HG02642 (cell line): ENCODE measurements at regions not wholly inside any gene's neighbourhood (a gene's known extent, or its start where the extent isn't known, plus 50 kb on each side); places are given as distances from the start of the nearest gene placed in this dataset.
"Not testable (repeated sequence)": the region's sequence is repeated elsewhere in the genome, so short reads cannot be mapped to it uniquely, and the experiment has no call there.

Experiments
- ATAC-seq: cut with Tn5 transposase; IDR thresholded peaks from one replicate; pipeline ENCODE4 v1.9.1; 2021; ENCODE audit warnings: mild to moderate bottlenecking; ENCODE audit not compliant: unreplicated experiment, poor library complexity

DNA sequence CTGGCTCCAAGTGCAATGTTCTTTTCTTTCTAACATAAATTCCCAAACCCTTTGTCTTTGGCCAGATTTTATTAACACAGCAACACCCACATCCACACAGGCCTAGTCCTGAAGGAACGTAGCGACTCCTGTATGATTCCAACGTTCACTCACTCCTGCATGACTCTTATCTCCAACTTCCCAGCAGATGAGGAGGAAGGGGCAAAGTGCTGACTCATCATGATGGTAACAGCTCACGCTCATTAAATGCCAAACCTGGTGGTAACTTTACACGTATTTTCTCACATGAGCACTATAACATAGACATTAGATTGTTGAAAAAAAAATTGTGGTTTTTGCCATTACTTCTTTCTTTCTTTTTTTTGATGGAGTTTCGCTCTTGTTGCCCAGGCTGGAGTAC is 1349.5 kb downstream of the EFNA5 start:
- no peak for ATAC-seq

DNA sequence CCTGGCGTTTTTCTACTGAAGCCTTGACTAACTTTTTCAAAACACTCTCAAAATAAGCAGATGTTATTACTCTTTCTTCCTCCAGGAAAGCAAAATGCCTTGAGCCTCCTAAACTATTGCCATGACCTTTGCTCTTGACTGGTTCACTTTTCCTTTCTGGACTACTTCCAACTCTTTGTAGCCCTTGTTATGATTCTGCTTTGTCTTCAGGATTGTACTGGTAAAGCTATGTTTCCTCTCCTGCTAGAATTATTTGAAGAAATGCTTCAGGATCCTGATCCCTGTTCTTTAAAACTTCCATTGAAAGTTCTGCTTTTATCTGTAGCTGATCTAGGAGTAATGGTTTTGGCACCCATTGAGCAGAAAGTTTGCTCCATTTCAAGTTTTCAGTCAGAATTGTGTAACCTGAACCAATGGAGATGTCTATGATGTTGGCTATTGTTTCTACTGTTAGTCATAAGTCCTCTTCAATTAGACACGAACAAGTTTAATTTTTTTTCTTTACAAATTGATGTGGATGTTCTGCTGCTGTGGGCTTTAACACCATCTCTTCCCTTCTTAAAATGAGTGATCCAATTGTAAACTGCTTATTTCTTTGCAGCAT is 1356.4 kb downstream of the EFNA5 start:
- ATAC-seq = no peak

DNA sequence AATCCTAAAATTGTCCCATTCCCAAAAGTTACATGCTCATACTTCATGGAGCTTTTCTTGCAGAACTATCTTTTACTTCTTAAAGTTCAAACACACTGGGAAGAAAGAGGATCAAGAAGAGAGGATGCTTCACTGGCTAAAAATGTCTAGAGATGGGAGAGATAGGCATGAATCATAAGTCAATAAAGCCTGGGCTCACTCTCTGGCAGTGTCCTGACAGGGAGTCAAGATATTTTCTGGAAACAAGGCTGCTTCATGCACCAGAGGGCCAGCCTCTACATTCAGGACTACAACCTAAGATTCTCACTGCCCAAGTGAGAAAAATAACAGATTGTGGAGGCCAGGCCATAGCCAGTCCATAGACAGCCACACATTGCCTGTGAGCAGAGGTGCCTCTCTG is 1358.4 kb downstream of the EFNA5 start:
- no peak for ATAC-seq

DNA sequence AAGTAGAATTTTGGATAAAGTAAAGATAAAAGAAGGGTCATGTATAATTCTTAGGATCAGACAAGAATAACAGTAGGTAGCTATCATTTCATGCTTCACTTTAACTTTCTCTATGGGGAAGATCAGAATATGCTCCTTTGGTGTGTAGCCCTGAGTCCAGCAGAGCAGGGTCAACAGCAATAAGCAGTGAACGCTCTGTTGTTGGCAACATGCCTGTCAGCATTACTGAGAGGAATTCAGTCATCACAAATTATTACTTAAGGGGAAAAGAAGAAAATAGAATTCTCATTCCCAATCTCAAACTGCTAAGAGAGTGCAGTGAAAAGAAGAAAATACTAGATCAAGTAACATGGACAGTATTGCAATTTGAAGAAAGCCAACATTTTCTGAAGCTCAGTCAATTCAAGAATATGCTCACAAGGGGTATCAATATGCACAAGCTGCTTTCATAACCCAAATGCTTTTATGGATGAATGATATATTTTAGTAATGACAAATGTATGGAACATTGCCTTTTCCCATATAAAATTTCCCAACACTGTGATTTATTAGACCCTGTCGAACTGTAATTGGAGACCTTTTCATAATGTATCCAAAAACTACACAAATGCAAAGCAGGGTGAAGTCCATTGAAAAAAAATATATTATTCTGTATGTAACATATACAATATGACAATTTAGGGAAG is 1359.4 kb downstream of the EFNA5 start:
- no peak for ATAC-seq

DNA sequence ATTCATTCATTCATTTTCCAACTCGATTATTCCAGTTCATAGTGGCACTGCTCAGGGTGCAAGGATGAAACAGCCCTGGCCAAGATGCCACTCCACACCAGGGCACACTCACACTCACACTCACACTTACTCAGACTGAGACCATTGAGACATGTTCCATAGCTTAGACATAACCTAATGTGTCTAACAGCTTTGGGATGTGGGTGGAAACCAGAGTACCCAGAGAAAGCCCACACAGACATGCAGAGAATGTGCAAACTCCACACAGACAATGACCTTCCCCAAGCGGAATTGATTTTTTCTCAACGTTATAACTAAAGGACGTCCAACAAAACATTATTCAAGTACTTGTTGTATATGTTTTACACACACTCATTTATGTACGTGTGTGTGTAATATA is 1363.5 kb downstream of the EFNA5 start:
- ATAC-seq = no peak

DNA sequence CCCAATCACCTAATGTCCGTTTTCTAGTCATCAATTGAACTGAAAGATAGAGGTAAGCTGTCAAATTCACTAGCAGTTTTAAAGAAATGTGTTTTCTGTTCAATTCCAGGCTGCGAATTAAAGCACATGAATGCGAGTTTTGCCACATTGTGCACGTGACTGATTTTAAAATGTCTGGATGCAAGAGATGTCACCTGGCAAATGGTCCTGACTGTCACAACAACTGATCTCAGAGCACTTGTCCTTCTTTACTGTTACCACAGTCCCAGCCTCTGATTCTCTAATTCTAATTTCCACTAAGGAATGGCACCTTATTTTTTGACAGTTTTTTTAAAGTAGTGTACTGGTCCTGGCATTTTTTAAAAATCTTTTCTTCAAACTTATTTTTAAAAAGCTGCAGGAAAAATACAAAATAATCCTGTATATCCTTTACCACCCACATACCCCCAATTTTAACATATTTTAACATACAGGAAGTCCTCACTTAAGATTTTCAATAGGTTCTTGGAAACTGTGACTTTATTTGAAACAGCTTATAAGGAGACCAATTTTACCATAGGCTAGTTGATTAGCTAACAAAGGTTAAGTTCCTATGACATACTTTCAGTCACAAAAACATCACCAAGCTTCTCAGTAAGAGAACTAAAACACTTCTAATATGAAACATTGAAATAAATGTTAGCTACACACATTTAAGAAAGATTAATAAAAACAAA is 1364.3 kb downstream of the EFNA5 start:
- no peak for ATAC-seq

DNA sequence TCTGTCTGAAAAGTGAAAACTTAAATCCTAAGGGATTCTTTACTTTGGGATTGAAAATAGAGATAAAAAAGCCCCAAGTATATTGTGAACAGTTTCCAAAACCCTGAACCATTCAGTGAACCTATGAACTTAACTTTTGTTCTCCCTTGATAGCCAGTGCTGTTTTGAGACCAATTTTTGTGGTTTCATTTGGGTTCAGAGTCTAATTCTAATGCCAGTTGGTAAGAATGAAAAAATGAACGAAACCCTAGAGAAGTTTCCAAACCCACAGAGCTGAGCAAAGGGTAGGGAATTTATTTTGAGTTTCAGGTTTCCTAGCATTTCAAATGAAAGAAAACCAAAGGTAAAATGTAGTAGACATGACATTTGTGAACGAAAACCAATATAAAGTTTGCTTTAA is 1366.8 kb downstream of the EFNA5 start:
- ATAC-seq = no peak

DNA sequence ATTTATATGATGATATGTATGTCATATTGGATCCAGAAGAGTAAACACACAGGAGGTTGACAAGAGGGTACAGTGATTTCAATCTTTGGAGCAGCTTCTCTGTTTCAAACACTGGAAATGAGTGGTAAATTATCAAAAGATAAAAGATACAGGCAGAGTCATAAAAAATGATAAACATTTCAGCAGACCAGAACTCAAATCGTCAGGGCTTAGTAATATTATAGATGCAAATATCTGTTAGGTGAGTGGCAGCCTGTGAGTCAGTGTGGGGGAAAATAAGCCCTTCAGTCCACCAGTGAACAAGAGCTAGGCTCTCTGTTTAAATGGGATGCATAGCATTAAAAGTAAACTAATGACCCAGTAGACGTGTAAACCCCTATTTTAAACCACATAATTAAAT is 1378.1 kb downstream of the EFNA5 start:
- no peak for ATAC-seq

DNA sequence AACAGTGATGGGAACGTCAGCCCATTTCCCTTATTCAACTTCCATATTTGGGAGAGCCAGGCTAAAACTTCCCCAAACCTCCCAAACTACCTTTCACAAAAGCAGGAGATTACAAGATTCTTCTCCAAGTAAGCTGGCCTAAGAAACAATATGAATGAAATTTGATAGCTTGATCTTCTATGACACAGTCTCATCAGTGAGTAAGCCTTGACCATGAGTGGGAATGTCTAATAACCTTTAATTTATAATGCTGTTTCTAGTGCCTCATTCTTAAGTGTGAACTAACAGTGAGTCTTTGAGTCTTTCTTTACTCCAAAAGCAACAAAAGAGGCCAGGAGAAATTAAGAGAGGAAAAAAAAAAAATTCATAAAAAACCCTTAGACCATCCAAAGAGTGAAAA is 1379.9 kb downstream of the EFNA5 start:
- no peak for ATAC-seq

DNA sequence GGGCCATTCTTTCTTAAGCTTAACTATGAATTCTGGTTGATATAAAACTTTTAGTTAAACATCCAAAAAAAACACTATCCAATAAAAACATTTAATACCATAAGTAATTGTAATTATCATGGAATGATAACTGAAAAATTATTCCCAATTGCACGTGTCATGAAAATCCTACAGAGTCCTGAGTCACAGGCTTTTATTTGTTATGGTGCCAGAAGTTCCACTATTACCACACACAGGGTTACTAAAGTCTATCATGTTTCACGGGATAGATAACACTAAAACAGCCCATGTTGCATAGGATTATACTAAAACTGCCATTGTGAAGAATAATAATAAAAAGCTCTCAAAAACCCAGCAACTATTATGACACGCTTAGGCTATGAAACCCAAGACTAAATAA is 1381.8 kb downstream of the EFNA5 start:
- no peak for ATAC-seq

DNA sequence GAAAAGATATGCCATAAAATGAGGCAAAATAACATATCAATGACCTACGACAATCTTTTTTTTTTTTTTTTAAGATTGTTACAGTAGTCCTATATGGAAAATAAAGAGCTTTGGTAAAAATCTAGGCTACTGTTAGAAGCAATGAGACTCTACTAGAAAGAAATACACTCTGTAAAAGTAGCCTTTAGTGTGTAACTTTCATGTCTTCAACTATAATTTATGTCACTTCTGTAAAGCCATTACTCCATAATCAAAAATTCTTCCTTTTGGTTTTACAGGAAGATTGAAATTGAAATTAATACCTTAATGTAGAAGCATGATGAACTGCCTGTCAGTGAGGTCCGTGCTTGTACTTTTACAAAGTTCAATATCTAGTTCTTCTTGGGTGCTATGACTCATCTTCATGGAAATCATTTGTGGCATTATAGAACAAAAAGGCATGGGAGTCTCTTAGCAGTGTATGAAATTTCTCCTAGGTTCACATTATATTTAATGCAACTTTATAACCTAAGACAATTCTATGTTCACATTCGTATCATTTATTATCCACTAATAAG is 1393.1 kb downstream of the EFNA5 start:
- ATAC-seq = no peak

DNA sequence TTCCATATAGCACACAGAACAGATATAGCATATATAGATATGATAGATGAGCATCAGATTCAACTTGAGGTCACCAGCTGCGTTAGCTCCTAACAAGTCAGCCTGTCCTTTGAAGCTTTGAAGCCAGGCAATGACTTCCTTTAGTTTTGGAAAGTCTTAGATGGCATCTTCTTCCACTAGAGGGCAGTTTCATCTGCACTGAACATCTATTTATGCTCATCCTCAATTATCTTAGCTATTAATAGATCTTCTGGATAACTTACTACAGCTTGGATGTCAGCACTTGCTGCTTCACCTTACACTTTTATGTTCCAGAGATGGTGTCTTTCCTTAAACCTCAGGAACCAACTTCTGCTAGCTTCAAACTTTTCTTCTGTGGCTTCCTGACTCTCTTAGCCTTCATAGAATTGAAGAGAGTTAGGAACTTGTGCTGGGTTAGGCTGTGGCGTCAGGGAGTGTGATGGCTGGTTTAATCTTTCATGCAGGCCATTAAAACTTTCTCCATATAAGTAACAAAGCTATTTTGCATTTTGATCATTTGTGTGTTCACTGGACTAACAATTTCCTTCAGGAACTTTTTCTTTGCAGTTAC is 1401.4 kb downstream of the EFNA5 start:
- no peak for ATAC-seq

DNA sequence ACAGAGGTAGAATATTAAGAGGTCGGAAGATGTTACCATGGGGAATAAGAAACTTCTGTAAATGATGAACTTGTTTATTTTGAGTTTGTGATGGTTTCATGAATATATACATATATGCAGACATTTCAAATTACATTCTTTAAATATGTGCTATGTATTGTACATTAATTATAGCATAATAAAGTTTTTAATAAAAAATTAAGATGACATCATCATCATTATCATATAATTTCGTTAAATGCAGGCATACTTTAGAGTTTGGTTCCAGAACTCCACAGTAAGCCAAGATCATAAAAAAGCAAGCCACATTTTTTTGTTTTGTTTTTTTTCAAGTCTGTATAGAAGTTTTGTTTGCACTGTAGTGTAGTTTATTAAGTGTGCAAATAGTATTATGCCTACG is 1403.5 kb downstream of the EFNA5 start:
- no peak for ATAC-seq

DNA sequence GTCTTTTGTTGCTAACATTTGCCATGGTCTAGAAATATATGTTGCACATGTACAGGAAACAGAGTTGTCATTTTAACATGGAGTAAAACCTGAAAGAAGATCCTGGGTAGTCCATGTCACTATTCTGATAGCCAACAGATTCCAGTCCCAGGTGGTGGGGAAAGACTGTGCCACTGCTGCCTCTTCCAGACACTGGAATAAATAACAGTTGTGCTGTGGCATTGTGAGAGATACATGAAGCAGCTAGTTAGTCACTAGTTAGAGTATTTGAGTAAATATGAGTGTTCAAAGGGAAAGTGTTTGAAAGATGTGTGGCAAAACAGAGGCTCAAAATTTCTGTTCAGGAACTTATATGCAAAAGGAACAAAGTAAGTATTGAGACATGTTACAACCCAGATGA is 1408.3 kb downstream of the EFNA5 start:
- no peak for ATAC-seq

DNA sequence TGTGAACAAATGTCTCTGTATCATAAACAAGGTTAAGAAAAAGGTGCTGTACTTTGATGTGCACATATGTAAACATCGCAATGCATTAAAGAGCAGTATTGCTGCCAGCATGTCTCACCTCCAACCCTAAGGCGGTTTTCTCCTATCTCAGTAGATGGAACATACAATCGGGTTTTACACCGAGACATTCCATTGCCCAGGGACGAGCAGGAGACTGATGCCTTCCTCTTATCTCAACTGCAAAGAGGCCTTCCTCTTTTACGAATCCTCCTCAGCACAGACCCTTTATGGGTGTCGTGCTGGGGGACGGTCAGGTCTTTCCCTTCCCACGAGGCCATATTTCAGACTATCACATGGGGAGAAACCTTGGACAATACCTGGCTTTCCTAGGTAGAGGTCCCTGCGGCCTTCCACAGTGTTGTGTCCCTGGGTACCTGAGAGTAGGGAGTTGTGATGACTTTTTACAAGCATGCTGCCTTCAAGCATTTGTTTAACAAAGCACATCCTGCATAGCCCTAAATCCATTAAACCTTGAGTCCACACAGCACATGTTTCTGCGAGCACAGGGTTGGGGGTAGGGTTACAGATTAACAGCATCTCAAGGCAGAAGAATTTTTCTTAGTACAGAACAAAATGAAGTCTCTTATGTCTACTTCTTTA is 1411.2 kb downstream of the EFNA5 start:
- ATAC-seq = not testable (repeated sequence)

DNA sequence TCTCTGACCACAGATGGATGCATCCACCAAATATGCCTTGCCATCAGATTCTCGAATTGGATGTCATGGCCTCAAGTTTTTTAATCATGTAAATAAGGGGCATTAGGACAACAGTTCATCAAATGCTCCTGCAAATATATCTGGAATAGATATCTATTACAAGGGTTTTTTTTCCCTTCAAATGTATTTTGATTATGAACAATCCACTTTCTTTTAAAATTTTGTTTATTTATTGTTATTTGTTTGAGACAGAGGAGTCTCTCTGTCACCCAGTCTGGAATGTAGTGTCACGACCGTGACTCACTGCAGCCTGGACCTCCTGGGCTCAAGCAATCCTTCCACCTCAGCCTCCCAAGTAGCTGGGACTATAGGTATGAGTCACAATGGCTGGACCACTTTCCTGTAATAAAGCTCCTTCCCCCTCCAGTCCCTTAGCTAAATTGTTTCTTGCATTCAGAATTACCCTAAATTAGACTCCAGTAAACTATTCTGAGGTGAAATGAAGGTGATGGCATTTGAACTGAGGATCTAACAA is 1412.1 kb downstream of the EFNA5 start:
- no peak for ATAC-seq

DNA sequence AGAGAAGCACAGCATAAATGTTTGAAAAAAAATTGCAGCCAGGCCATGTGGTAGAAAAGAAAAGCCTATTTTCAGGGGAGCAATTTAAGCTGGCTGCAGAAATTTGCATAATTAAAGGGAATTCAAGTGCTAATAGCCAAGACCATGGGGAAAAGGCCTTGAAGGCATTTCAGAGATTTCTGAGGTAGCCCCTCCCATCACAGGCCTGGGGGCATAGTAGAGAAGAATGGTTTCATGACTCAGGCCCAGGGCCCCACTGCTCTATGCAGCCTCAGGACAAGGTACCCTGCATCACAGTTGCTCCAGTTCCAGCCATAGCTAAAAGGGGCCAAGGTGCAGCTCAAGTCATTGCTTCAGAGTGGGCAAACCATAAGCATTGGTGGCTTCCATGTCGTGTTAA is 1416.0 kb downstream of the EFNA5 start:
- no peak for ATAC-seq

DNA sequence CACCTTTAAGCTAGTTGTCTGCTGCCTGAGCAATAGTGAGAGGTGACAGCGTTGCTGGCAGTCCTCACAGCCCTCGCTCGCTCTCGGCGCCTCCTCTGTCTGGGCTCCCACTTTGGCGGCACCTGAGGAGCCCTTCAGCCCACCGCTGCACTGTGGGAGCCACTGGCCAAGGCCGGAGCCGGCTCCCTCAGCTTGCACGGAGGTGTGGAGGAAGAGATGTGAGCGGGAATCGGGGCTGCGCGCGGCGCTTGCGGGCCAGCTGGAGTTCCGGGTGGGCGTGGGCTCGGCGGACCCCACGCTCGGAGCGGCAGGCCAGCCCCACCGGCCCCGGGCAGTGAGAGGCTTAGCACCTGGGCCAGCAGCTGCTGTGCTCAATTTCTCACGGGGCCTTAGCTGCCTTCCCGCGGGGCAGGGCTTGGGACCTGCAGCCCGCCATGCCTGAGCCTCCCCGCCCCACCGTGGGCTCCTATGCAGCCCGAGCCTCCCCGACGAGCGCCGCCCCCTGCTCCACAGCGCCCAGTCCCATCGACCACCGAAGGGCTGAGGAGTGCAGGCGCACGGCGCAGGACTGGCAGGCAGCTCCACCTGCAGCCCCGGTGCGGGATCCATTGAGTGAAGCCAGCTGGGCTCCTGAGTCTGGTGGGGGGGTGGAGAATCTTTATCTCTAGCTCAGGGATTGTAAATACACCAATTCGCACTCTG is 1424.5 kb downstream of the EFNA5 start:
- not testable (repeated sequence) for ATAC-seq

DNA sequence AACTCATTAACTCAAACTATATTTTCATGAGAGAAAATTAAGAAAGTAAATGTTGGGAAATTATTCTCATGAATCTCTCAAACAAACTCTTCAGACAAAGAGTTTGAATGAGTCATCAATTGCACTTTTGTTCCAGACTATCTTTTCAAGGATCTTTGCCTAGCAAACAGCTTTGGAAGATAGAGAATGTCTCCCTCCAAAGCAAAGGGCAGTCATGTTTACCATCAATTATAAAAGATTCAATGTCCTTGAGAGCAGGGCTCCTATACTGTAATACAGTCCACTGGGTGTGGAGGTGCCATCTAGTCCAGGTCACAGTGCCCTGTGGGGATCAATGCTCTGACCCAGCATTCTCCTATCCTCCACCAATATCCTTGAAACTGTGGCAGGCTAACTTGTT is 1429.3 kb downstream of the EFNA5 start:
- no peak for ATAC-seq
